ENCODE measurements at regions not wholly inside any gene's neighbourhood (a gene's known extent, or its start where the extent isn't known, plus 50 kb on each side); places are given as distances from the start of the nearest gene placed in this dataset.

DNA sequence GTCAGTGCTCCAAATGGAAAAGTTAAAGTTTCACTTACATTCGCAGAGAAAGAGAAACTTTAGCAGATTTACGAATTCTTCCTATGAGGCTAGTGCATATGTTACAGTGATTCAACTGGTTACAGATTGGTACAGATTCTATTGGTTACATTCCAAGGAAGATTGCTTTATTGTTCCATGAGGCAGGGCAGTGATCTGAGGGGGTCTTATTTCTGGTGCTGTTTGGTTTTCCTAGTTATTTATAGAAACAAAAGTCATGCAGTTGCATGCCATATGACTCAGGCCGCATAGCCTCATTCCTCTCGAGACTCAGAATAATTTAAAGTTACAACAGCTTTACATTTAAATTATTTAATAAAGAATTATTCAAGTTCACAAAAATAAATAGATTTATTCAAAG, 385.4 kb upstream of the SYT4 start:
- DNase-seq, result peak; percentile 91
- Histone ChIP-seq H3K36me3 (replicated peaks) (no peaks in the 10 kb centered on the region), H3K4me3 (ENCODE audit: low read depth, low read length) (peak overlapping the region; percentile 9), H3K27me3 (replicated peaks) (no peaks in the 10 kb centered on the region), H3K27ac (peak overlapping the region; percentile 63)
- TF ChIP-seq, protein P1, sequence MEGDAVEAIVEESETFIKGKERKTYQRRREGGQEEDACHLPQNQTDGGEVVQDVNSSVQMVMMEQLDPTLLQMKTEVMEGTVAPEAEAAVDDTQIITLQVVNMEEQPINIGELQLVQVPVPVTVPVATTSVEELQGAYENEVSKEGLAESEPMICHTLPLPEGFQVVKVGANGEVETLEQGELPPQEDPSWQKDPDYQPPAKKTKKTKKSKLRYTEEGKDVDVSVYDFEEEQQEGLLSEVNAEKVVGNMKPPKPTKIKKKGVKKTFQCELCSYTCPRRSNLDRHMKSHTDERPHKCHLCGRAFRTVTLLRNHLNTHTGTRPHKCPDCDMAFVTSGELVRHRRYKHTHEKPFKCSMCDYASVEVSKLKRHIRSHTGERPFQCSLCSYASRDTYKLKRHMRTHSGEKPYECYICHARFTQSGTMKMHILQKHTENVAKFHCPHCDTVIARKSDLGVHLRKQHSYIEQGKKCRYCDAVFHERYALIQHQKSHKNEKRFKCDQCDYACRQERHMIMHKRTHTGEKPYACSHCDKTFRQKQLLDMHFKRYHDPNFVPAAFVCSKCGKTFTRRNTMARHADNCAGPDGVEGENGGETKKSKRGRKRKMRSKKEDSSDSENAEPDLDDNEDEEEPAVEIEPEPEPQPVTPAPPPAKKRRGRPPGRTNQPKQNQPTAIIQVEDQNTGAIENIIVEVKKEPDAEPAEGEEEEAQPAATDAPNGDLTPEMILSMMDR (IDR thresholded peaks at IDR 0.05; ENCODE audit: low read depth, low read length, missing control alignments), result no peak
- in situ Hi-C loops (cut with HindIII; ENCODE audit: low pct_ligation_motif_present, low sequenced_read_pairs), result no loop called here

GRCh38 chr18:43663159-43663558, 385.9 kb upstream of the SYT4 start:
- TF ChIP-seq, protein P1 (IDR thresholded peaks at IDR 0.05; ENCODE audit: low read depth, low read length, missing control alignments), result no peak
- Histone ChIP-seq H3K36me3 (replicated peaks) (no peaks in the 10 kb centered on the region), H3K27ac (peak overlapping the region; percentile 51), H3K27me3 (replicated peaks) (no peaks in the 10 kb centered on the region), H3K4me3 (ENCODE audit: low read depth, low read length) (no peak overlapping the region)
- in situ Hi-C loops (cut with HindIII; ENCODE audit: low pct_ligation_motif_present, low sequenced_read_pairs), result no loop called here
- no peak for DNase-seq

- Histone ChIP-seq H3K4me3 (ENCODE audit: low read depth, low read length) (no peak overlapping the region), H3K27me3 (replicated peaks) (no peaks in the 10 kb centered on the region), H3K36me3 (replicated peaks) (no peaks in the 10 kb centered on the region), H3K27ac (peak overlapping the region; percentile 65)
- TF ChIP-seq, protein P1 (IDR thresholded peaks at IDR 0.05; ENCODE audit: low read depth, low read length, missing control alignments), result no peak
- in situ Hi-C loops (cut with HindIII; ENCODE audit: low pct_ligation_motif_present, low sequenced_read_pairs), result no loop called here
- DNase-seq, result no peak
Measured at GRCh38 chr18:43664487-43665008, 387.3 kb upstream of the SYT4 start.

DNA sequence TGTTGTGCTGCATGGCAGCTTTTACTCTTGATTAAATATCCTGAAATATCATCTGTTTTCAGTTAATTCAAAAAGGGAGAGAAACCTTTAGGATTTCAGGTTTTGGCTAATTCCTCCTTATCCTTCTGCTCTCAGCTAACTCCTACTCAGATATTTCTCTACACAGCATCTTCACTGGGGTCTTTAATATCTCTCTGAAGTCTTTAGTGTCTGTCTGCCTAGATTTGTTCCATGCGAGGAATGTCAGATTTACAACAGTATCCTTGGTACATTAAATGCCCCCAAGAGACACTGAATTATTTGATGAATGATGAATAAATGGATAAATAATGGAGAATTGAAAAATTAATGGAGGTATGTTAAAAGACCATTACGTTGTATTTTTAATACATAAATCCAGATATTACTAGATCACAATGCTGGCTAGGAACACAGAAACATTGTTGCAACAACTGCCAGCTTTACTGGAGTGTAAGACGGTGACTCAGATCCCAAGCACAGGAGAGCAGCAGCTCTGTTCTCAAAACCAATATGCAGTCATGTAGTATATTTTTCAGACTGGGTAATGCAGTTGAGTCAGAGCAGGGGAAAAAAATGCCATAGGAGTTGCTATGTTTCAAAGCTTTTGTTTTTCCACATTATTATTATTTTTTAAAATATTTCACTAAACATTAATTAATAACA, 388.0 kb upstream of the SYT4 start:
- in situ Hi-C loops (cut with HindIII; ENCODE audit: low pct_ligation_motif_present, low sequenced_read_pairs), result no loop called here
- no peaks in the 10 kb centered on the region for H3K27me3 ChIP-seq (replicated peaks)
- H3K4me3 ChIP-seq (ENCODE audit: low read depth, low read length), result no peak overlapping the region
- H3K36me3 ChIP-seq (replicated peaks), result no peaks in the 10 kb centered on the region
- TF ChIP-seq, protein P1 (IDR thresholded peaks at IDR 0.05; ENCODE audit: low read depth, low read length, missing control alignments), result no peak
- peak; percentile 94 for DNase-seq
- H3K27ac ChIP-seq, result peak overlapping the region; percentile 65

- Histone ChIP-seq H3K36me3 (replicated peaks) (no peaks in the 10 kb centered on the region), H3K4me3 (ENCODE audit: low read depth, low read length) (no peak overlapping the region), H3K27ac (no peak overlapping the region), H3K27me3 (replicated peaks) (no peaks in the 10 kb centered on the region)
- TF ChIP-seq, protein P1 (IDR thresholded peaks at IDR 0.05; ENCODE audit: low read depth, low read length, missing control alignments), result no peak
- no peak for DNase-seq
- in situ Hi-C loops (cut with HindIII; ENCODE audit: low pct_ligation_motif_present, low sequenced_read_pairs), result no loop called here
Measured at GRCh38 chr18:43668866-43669265, 391.6 kb upstream of the SYT4 start.

- in situ Hi-C loops (cut with HindIII; ENCODE audit: low pct_ligation_motif_present, low sequenced_read_pairs), result no loop called here
- TF ChIP-seq, protein P1 (IDR thresholded peaks at IDR 0.05; ENCODE audit: low read depth, low read length, missing control alignments), result no peak
- Histone ChIP-seq H3K4me3 (ENCODE audit: low read depth, low read length) (no peak overlapping the region), H3K27me3 (replicated peaks) (no peaks in the 10 kb centered on the region), H3K36me3 (replicated peaks) (no peaks in the 10 kb centered on the region), H3K27ac (no peak overlapping the region)
- DNase-seq, result no peak
Measured at GRCh38 chr18:43671431-43671830, 394.1 kb upstream of the SYT4 start.

All from brain microvascular endothelial cell (primary cell).